ENCODE measurements at regions not wholly inside any gene's neighbourhood (a gene's known extent, or its start where the extent isn't known, plus 50 kb on each side); places are given as distances from the start of the nearest gene placed in this dataset.

DNA sequence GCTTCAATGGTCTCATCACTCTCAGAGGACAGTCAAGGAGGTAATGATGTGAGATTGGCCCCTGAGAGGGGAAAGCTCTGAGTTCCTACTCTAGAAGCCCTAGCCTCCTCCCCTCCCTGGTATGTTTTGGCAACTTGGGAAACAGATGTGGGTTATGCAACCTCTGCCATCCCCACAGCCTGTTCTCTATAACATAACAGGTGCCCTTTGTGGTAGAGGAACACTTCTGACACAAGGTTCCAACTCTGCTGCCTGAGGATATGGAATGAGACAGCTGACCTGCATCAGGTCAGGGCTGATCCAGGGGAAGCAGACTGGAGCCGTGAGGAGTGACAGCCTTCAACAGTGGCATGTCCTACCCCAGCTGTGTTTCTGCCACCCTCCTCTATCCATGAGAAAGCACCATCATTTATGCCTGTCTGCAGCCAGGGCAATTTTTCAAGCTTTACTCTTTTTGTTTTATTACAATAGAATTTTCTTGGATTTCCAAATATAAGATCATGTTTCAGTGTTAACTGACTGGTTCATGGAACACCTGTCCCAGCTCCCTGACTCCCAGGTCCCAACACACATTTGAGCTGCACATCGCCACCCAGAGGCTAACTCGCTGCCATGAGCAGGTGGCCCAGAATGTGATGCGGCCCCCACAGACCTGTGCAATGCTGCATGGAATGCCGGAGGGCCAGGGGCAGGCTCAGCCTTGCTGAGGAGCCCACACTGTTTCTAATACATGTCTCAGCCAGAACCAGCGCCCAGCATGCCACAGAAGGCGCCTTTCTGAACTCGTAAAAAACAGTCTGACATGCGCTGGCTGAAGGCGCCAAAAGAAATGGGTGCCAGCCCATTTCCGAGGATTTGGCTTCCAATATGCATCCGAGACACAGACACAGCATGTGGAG, 124.8 kb upstream of the CHST15 start:
- Histone ChIP-seq H3K79me2 (replicated peaks; ENCODE audit: insufficient read depth) (no peaks in the 10 kb centered on the region), H4K20me1 (replicated peaks; ENCODE audit: insufficient read depth) (no peaks in the 10 kb centered on the region), H3K4me3 (no peak overlapping the region), H3K9me2 (ENCODE audit: insufficient read depth) (no peaks in the 10 kb centered on the region), H3K4me2 (no peak overlapping the region), H3F3A (replicated peaks; ENCODE audit: low read depth) (no peaks in the 10 kb centered on the region), H3K36me3 (ENCODE audit: insufficient read depth) (no peaks in the 10 kb centered on the region), H3K4me1 (ENCODE audit: insufficient read depth) (peaks cover 13% of the 10 kb centered on the region), H2AFZ (no peak overlapping the region), H3K27me3 (ENCODE audit: insufficient read depth) (no peaks in the 10 kb centered on the region), H3K27ac (ENCODE audit: low read depth) (no peak overlapping the region)
- ATAC-seq, result peak; percentile 91
- Mint-ChIP-seq H3K4me3 (no peak overlapping the region), H3K9me3 (no peaks in the 10 kb centered on the region), H3K27ac (no peak overlapping the region), H3K4me1 (peaks cover 14% of the 10 kb centered on the region), H3K27me3 (ENCODE audit: insufficient read depth, low read depth, poor library complexity) (peaks cover 15% of the 10 kb centered on the region), H3K36me3 (ENCODE audit: low read depth) (no peaks in the 10 kb centered on the region; the same call in 2 of the 3 replicates)
- TF ChIP-seq EZH2 (IDR thresholded peaks at IDR 0.05; ENCODE audit: low read depth, unreplicated experiment) (no peak), STAT1 (IDR thresholded peaks at IDR 0.05; ENCODE audit: unreplicated experiment) (no peak), NANOG (IDR thresholded peaks at IDR 0.05; ENCODE audit: borderline replicate concordance) (no peak), POLR2AphosphoS5 (IDR thresholded peaks at IDR 0.05; ENCODE audit: low read depth) (no peak)
- TF ChIP-seq, protein P1, sequence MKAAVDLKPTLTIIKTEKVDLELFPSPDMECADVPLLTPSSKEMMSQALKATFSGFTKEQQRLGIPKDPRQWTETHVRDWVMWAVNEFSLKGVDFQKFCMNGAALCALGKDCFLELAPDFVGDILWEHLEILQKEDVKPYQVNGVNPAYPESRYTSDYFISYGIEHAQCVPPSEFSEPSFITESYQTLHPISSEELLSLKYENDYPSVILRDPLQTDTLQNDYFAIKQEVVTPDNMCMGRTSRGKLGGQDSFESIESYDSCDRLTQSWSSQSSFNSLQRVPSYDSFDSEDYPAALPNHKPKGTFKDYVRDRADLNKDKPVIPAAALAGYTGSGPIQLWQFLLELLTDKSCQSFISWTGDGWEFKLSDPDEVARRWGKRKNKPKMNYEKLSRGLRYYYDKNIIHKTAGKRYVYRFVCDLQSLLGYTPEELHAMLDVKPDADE (IDR thresholded peaks at IDR 0.05), result no peak
- TF ChIP-seq, protein P2, sequence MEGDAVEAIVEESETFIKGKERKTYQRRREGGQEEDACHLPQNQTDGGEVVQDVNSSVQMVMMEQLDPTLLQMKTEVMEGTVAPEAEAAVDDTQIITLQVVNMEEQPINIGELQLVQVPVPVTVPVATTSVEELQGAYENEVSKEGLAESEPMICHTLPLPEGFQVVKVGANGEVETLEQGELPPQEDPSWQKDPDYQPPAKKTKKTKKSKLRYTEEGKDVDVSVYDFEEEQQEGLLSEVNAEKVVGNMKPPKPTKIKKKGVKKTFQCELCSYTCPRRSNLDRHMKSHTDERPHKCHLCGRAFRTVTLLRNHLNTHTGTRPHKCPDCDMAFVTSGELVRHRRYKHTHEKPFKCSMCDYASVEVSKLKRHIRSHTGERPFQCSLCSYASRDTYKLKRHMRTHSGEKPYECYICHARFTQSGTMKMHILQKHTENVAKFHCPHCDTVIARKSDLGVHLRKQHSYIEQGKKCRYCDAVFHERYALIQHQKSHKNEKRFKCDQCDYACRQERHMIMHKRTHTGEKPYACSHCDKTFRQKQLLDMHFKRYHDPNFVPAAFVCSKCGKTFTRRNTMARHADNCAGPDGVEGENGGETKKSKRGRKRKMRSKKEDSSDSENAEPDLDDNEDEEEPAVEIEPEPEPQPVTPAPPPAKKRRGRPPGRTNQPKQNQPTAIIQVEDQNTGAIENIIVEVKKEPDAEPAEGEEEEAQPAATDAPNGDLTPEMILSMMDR (conservative IDR thresholded peaks at IDR 0.05; ENCODE audit: low read depth in 2 of 2), result peak; percentile 62 to 83
- peak; percentile 73 for DNase-seq (ENCODE audit: low spot score)

DNA sequence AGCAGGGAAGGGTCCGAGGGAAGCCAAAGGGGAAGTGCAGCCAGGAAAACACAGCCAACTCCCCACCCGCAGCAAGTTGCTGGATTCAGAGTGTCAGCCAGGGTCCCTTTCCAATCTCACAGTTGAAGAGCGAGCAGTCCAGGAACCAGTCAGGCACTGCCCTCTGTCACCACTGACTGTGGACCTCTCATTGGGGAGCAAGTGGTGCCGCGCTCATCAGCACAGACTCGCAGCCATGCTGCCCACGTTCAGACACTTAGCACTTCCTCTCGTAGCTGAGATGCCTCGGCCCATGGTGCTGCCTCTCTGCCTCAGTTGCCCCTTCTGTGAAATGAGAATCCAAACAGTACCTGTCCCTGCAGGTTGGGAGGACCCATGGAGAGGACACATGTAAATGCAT, 123.6 kb upstream of the CHST15 start:
- H3K27me3 ChIP-seq (ENCODE audit: insufficient read depth), result no peaks in the 10 kb centered on the region
- H4K20me1 ChIP-seq (replicated peaks; ENCODE audit: insufficient read depth), result no peaks in the 10 kb centered on the region
- no peak overlapping the region for H3K4me2 ChIP-seq
- H3K9me2 ChIP-seq (ENCODE audit: insufficient read depth), result no peaks in the 10 kb centered on the region
- H3K4me1 Mint-ChIP-seq, result peaks cover 8% of the 10 kb centered on the region
- H3K27ac ChIP-seq (ENCODE audit: low read depth), result no peak overlapping the region
- H3K27ac Mint-ChIP-seq, result no peak overlapping the region
- H3K4me3 ChIP-seq, result no peak overlapping the region
- no peak for DNase-seq (ENCODE audit: low spot score)
- H3K4me3 Mint-ChIP-seq, result no peak overlapping the region
- H3F3A ChIP-seq (replicated peaks; ENCODE audit: low read depth), result no peaks in the 10 kb centered on the region
- no peak for ATAC-seq
- H3K9me3 Mint-ChIP-seq, result no peaks in the 10 kb centered on the region
- peaks cover 14% of the 10 kb centered on the region for H3K27me3 Mint-ChIP-seq (ENCODE audit: insufficient read depth, low read depth, poor library complexity)
- no peaks in the 10 kb centered on the region for H3K79me2 ChIP-seq (replicated peaks; ENCODE audit: insufficient read depth)
- no peaks in the 10 kb centered on the region for H3K36me3 ChIP-seq (ENCODE audit: insufficient read depth)
- H2AFZ ChIP-seq, result no peak overlapping the region
- no peaks in the 10 kb centered on the region; the same call in 2 of the 3 replicates for H3K36me3 Mint-ChIP-seq (ENCODE audit: low read depth)
- H3K4me1 ChIP-seq (ENCODE audit: insufficient read depth), result peaks cover 7% of the 10 kb centered on the region; the same call in 1 of the 2 replicates
- TF ChIP-seq EZH2phosphoT487 (IDR thresholded peaks at IDR 0.05; ENCODE audit: unreplicated experiment) (no peak), EZH2 (IDR thresholded peaks at IDR 0.05; ENCODE audit: low read depth, unreplicated experiment) (no peak), ZNF114 (CRISPR knock-in tag; IDR thresholded peaks at IDR 0.05) (no peak)
- TF ChIP-seq, protein P2 (conservative IDR thresholded peaks at IDR 0.05; ENCODE audit: low read depth in 2 of 2), result no peak
- TF ChIP-seq, protein P3, sequence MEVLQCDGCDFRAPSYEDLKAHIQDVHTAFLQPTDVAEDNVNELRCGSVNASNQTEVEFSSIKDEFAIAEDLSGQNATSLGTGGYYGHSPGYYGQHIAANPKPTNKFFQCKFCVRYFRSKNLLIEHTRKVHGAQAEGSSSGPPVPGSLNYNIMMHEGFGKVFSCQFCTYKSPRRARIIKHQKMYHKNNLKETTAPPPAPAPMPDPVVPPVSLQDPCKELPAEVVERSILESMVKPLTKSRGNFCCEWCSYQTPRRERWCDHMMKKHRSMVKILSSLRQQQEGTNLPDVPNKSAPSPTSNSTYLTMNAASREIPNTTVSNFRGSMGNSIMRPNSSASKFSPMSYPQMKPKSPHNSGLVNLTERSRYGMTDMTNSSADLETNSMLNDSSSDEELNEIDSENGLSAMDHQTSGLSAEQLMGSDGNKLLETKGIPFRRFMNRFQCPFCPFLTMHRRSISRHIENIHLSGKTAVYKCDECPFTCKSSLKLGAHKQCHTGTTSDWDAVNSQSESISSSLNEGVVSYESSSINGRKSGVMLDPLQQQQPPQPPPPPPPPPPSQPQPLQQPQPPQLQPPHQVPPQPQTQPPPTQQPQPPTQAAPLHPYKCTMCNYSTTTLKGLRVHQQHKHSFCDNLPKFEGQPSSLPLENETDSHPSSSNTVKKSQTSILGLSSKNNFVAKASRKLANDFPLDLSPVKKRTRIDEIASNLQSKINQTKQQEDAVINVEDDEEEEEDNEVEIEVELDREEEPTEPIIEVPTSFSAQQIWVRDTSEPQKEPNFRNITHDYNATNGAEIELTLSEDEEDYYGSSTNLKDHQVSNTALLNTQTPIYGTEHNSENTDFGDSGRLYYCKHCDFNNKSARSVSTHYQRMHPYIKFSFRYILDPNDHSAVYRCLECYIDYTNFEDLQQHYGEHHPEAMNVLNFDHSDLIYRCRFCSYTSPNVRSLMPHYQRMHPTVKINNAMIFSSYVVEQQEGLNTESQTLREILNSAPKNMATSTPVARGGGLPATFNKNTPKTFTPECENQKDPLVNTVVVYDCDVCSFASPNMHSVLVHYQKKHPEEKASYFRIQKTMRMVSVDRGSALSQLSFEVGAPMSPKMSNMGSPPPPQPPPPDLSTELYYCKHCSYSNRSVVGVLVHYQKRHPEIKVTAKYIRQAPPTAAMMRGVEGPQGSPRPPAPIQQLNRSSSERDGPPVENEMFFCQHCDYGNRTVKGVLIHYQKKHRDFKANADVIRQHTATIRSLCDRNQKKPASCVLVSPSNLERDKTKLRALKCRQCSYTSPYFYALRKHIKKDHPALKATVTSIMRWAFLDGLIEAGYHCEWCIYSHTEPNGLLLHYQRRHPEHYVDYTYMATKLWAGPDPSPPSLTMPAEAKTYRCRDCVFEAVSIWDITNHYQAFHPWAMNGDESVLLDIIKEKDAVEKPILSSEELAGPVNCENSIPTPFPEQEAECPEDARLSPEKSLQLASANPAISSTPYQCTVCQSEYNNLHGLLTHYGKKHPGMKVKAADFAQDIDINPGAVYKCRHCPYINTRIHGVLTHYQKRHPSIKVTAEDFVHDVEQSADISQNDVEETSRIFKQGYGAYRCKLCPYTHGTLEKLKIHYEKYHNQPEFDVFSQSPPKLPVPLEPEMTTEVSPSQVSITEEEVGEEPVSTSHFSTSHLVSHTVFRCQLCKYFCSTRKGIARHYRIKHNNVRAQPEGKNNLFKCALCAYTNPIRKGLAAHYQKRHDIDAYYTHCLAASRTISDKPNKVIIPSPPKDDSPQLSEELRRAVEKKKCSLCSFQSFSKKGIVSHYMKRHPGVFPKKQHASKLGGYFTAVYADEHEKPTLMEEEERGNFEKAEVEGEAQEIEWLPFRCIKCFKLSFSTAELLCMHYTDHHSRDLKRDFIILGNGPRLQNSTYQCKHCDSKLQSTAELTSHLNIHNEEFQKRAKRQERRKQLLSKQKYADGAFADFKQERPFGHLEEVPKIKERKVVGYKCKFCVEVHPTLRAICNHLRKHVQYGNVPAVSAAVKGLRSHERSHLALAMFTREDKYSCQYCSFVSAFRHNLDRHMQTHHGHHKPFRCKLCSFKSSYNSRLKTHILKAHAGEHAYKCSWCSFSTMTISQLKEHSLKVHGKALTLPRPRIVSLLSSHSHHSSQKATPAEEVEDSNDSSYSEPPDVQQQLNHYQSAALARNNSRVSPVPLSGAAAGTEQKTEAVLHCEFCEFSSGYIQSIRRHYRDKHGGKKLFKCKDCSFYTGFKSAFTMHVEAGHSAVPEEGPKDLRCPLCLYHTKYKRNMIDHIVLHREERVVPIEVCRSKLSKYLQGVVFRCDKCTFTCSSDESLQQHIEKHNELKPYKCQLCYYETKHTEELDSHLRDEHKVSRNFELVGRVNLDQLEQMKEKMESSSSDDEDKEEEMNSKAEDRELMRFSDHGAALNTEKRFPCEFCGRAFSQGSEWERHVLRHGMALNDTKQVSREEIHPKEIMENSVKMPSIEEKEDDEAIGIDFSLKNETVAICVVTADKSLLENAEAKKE (CRISPR knock-in tag; IDR thresholded peaks at IDR 0.05), result no peak
